HG03175 (cell line): ENCODE measurements at regions not wholly inside any gene's neighbourhood (a gene's known extent, or its start where the extent isn't known, plus 50 kb on each side); places are given as distances from the start of the nearest gene placed in this dataset.

Experiments used
- ATAC-seq: cut with Tn5 transposase; IDR thresholded peaks from one replicate; pipeline ENCODE4 v1.9.1; 2021; ENCODE audit warnings: mild to moderate bottlenecking, moderate library complexity; ENCODE audit not compliant: unreplicated experiment

DNA sequence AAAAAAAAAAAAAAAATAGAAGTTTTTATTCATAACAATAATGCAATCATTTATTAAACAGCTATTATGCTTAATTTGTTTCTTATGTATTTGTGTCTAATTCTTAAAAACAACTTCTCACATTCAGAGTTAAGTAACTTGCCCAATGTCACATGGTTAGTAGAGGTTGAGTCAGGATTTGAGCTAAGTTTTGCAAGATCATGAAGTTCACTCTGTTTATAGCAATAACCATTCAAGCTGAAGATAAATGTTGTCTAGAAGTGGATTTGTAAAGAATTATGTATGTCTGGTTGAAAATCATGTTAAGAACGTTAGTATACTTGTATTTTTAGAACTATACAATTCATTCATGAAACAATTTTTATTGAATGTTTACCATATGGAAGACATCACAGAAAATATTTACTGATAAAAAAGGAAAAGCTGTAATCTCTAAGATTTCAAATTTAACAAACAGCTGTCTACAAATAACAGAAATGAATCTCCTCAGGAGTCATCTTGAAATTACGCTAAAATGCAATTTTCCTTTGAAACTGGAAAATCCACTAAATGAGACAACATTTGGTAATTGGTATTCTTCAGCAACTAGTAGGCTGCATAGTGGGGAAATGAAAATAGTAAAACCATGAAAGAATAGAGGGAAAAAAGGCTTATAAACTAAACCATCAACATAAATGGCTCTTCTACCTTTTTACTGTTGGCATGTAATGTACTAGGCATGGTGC lies 70.5 kb upstream of the AHR start:
- no peak for ATAC-seq

DNA sequence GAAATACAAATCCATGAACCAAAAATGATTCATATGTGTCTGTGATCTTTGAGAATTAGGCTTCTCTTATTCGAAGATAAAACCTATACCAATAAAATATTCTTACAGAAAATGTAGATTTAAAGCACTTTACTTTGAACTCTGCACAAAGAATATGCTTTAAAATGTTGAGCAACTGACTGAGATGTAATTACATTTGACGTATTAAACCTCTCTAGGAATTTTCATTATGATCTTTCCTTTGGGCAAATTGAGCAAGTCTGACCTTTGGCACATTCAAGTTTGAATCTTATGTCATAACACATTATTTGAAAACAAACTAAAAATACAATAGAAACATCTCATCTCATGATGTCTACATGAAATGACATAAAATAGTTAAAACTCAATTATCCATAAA lies 69.2 kb upstream of the AHR start:
- ATAC-seq, result no peak

DNA sequence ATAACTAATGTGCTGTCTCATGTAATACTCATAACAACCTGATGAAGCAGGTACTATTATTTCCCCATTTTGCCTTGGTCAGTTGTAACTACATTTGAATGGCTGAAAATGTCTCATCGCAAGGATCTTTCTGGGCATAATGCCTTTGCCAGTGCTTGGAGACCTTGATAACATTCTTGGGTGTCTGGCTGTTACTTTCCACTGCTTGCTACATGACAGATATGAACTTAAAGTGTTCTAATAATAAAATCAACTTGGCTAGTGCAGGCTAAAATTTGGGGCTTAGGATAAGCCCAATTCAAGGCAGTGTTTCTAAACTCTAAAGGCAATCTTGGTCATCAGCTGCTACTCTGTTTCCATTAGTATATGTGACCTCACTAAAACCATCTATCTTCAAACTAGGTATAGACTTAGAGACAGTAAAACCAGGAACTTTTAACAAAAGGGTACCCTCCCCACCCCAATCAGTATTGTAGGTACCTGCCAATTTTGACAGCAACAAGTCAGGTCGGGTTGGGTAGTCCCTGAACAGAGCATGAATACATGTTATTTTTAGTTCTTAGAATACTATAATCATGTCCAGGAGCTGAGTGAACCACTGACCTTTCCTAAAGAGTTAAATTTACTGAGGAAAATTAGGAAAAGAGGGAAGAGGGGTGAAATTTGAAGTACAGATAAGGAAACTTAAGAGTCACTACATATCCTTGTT lies 68.2 kb upstream of the AHR start:
- no peak for ATAC-seq

DNA sequence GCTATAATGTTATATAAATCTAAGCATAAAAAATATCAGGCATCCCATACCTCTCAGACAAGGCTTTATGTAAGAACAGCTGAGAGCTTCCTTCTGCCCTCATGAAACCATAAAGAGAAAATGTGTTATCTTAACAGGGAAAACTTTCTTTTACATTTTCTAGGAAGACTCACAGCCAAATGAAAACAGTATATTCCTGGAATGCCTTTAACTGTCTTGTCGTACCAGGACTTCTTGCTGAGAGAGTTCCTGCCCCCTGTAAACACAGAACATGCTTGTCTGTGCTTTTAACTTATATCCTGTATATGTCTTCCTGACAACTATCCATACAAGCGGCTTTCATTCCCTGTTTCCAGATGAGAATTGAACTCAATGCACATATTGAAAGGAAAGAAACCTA lies 64.8 kb upstream of the AHR start:
- ATAC-seq, result no peak

DNA sequence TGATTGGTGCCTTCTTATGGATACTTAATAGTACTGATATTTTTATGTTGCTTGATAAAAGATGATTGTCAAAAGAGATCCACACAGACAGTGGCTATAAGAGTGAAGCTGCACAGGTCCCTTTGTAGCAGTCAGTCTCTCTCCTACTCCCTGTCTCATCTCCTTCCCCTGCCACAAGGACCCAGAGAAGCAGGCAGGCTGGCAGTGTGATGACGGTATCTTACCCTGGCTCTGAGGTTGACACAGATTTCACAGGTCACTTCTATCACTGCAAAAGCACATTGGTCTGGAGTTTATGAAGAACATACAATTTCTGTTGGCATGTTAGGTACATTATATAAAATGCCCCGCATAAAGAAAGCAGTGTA lies 64.4 kb upstream of the AHR start:
- peak; percentile 51 for ATAC-seq

DNA sequence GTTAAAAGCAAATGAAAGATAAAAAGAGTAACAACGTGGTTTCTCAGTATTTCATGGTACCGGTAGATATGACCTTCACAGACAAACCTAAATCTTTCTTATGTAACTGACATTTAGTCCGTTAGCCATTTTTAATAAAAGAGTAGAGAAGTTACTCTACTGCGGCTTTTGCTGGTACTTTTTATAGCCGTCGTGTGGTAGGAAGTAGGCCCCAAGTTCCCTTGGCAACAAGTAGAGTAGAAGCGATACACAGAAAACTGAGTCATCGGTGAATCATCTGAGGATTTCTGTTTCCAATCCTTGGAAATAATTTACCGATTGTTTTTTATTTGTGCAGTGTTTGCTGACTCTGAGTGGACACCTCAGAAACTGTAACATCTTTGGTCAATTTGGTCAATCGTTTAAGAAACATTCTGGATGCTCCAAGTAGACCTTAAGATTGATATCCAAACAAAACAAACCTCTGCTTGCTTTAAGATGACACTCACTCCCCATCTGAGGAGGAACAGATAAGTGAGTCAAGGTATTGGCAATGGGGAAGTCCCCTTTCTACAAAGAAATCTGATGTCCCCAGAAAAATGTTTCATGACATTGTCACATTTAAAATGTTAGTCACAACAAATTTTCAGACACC lies 63.9 kb upstream of the AHR start:
- ATAC-seq, result peak; percentile 99

DNA sequence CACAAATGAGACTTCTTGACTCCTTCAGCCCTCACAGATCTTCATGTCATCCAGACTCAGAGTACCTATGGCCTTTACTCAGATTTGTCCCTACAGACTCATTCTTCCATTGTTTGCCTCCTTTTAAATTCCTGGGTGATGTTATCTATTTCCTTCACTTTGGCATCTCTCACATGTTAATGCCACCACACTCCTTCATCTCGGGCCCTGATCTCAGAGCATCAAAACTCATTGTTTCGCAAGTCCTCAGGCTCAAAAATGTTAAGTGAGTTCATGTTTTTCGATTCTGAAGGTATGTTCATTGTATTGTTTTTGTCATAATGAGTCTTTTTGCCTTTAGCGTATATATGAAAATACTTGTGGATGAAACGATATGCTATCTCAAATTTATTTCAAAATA lies 62.3 kb upstream of the AHR start:
- ATAC-seq, result no peak

DNA sequence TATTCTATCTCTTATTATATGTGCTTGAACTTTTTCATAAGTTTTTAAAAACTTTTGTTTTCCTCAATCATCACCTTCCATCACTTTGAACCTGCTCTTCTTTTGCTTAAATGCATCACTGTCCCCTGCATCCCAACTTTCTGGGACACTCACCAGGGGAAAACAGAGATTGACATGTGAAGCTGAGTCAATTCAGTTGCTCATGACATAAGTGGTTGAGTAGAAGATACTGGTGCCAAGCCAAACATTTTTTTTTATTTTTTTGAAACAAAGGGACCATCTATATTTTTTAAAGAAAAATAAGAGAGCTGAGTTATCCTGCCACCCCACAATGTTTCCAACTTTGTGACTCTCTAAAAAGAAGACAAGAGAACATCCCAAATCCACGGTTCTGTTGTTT lies 61.8 kb upstream of the AHR start:
- no peak for ATAC-seq

DNA sequence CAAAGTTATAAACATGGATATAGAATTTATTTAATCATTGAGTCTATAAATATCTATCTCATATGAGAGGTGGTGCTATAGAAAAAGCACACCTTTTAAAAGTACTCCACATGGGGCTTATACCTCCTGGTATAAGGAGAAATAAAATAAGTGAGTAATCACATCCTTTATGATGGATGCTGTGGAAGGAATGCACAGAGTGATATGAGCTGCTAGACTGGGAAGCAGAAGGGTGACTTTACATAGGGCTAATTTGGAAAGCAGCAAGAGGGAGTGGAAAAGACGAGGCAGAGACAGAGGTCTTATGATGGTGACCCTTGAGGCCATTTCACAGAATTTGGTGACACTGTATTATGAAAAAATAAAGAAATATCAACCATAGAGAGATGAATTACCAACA lies 59.4 kb upstream of the AHR start:
- no peak for ATAC-seq

DNA sequence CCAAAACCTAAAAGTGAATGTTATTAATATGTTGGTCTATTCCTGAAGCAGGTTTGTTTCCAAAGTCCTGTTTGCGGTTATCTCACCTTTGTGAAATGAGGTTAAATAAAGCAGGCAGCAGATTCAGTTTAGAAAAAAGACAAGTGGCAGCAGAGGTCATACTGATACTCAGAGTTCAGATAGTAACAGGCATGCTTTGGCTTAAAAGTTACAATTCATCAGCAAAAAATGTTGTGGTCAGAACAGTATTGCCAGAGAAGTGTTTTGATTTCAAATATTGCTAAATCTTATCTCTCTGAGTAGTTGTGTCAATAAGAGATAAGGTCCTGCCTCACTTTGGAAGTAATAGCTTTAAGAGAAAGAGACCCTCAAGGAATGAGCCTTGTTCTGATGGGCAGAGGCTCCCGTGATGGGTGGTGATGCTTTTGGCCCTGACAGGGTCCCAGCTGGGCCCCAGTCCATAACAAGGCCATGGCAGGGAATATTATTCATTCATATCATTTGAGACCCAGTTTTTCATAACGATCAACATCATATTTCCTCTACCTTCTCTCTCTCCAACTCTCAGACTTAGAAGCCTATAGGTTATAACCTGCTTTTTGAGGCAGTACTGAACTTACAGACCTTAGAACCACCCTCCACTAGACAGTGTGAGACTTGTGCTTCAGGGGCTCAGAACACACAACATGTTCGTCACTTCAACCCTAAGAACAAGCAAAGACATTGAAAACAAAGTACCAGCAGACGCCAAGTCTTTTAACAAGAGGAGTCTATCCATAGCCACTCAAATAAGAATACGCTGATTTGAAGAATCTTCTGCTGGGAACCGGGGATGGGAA lies 58.5 kb upstream of the AHR start:
- ATAC-seq, result no peak

DNA sequence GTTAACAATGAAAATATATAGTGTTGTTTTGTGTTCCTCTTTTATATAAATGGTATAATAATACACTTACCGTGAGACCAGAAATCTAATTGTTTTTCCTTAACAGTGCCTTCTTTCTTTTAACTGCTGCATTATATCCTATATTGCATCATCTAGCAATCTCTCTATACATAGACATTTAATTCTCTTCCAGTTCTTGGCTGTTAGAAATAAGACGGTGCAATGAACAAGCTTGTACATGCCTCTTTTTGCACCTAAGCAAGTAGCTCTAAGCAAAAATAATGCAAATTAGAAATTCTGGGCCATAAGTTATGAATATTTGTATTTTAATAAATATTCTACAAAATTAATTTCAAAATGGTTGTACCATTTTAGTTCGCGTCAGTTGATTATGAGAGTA lies 55.9 kb upstream of the AHR start:
- ATAC-seq, result no peak

DNA sequence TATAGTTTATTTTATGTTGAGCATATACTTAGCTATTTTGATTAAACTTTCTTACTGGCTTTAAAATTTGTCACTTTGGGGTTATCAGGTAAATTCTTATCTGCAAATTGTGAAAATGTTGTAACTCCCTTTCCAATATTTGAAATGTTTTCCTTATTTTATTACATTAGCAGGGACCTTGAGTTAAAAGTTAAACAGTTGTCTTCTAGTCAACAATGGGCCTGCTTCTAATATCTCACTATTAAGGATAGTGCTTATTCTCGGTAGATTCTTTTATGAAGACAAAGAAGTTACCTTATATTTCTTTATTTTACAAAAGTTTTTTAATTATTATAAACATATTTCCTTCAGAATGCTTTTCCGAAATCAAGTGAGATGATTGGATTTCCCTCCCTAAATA lies 53.7 kb upstream of the AHR start:
- no peak for ATAC-seq

DNA sequence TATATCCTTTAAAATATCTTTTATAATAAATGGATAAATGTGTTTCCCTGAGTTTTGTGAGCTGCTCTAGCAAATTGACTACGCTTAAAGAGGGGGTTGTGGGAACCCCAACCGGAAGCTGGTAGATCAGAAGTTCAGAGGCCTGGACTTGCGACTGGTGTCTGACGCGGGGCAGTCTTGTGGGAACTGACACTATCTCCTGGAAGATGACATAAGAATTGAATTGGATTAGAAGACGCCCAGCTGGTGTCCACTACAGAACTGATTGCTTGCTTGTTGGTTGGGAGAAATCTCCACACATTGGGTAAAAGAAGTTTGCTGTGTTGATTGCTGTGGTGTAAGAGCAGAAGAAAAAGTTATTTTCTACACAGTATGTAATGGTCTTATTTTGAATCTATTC lies 51.1 kb upstream of the AHR start:
- no peak for ATAC-seq

DNA sequence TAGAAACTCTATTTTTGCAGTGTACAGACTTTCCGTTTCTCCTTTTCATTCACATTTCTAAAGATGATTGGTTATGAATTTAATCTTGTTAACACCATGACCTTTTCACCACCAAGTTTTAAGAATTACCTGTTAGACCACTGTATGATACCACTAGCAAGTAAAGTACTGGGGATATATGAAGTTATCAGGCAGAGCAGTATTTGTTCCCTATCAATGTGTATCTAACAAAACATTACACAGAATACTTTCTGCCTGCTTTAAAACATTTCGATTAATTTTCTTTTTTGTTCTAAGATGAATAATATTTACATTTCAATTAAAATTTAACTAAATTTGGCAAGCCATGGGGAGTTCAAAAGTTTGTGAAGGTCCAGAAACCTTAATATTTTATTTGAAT lies 49.9 kb upstream of the AHR start:
- ATAC-seq, result no peak
